Epithelial cell of esophagus (primary cell): ENCODE measurements at regions not wholly inside any gene's neighbourhood (a gene's known extent, or its start where the extent isn't known, plus 50 kb on each side); places are given as distances from the start of the nearest gene placed in this dataset.

Experiments used
- DNase-seq: peaks from one replicate; pipeline ENCODE4 v3.0.0; 2010; ENCODE audit warnings: low read depth
- H3K4me3 ChIP-seq: 2 replicates; pipeline ENCODE4 v1.5.1; 2011; ENCODE audit warnings: mild to moderate bottlenecking, low read length, control low read depth
- TF ChIP-seq, protein P1 (sequence below): IDR thresholded peaks from 2 replicates; pipeline ENCODE4 v1.5.1; 2011; ENCODE audit warnings: low read depth, mild to moderate bottlenecking, low read length, control low read depth, inconsistent platforms; ENCODE audit not compliant: insufficient read depth; ENCODE audit errors: missing control alignments

DNA sequence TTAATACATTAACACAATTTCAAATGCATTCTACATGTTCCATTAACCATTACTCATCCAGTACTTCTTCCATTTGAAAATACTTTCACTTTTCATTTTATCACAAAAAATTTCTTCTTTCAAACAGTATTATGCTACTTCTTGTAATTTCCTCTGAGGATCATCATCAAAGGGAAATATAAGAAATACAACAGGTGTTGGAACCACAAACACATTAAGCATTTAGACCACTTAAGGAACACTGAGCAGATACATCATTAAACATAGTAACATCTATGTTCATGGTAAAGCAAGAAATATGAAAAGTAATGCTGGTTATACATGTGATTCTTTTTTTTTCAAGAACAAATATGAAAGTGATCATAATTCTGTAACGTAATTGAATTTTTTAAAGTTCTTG, 2207.0 kb downstream of the ARAP2 start:
- DNase-seq, result no peak
- no peak overlapping the region for H3K4me3 ChIP-seq
- TF ChIP-seq, protein P1, sequence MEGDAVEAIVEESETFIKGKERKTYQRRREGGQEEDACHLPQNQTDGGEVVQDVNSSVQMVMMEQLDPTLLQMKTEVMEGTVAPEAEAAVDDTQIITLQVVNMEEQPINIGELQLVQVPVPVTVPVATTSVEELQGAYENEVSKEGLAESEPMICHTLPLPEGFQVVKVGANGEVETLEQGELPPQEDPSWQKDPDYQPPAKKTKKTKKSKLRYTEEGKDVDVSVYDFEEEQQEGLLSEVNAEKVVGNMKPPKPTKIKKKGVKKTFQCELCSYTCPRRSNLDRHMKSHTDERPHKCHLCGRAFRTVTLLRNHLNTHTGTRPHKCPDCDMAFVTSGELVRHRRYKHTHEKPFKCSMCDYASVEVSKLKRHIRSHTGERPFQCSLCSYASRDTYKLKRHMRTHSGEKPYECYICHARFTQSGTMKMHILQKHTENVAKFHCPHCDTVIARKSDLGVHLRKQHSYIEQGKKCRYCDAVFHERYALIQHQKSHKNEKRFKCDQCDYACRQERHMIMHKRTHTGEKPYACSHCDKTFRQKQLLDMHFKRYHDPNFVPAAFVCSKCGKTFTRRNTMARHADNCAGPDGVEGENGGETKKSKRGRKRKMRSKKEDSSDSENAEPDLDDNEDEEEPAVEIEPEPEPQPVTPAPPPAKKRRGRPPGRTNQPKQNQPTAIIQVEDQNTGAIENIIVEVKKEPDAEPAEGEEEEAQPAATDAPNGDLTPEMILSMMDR, result no peak

- no peak overlapping the region for H3K4me3 ChIP-seq
- no peak for DNase-seq
- TF ChIP-seq, protein P1, result no peak
Measured at GRCh38 chr4:34039766-34040165, 2204.5 kb downstream of the ARAP2 start.

DNA sequence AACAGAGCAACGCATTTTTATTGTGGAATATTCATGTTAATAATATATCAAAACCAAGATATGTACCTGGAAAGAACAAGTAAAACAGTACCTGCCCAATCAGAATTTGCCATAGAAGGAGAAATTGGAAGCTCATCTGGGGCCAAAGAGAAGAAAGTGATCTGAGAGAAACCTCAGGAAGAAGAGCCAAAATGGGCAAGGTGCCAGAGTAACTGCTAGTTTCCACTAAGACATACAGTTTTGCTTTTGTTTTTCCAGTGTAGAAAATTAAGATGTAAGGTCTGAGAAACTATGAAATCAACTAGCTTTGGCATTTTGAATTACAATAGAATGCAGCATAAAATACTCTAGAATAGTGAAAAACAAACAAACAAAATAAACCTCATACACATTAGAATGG, 2201.2 kb downstream of the ARAP2 start:
- DNase-seq, result no peak
- H3K4me3 ChIP-seq, result no peak overlapping the region
- TF ChIP-seq, protein P1, result no peak

DNA sequence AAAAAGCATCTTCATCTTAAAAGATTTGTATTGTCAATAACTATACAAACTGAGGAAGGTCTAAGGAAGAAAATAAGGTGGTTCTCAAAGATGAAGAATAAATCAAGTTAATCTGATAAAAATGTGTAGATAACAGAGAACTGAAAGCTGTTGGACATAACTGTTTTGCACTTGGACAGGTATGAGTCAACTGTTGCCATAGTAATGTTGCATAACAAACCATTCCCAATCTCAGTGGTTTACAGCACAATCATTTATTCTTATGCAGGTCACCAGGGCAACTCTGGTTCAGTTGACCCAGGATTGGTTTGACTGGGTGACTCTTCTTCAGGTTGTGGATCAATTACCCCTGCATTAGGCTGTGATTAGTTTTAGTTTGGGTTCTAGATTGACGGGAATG, 2197.7 kb downstream of the ARAP2 start:
- H3K4me3 ChIP-seq, result no peak overlapping the region
- peak; percentile 78 for DNase-seq
- TF ChIP-seq, protein P1, result no peak

DNA sequence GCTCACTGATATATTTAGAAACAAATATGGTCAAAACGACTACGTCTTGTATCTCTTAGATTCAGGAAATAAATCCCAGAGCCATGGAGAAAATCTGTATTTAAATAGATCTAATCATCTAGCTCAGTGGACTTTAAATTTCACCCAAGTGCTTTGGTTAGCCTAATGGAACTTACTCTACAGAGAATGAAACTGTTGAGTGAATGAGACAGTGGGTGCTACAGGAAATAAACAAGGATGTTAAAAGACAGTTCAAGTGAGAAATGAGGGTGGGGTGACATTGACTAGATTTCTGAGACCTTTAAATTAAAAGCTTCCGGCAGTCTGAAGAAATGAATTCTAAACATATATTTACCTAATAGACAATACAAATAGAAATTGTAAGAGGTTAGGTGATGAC, 2197.0 kb downstream of the ARAP2 start:
- TF ChIP-seq, protein P1, result no peak
- DNase-seq, result no peak
- no peak overlapping the region for H3K4me3 ChIP-seq

DNA sequence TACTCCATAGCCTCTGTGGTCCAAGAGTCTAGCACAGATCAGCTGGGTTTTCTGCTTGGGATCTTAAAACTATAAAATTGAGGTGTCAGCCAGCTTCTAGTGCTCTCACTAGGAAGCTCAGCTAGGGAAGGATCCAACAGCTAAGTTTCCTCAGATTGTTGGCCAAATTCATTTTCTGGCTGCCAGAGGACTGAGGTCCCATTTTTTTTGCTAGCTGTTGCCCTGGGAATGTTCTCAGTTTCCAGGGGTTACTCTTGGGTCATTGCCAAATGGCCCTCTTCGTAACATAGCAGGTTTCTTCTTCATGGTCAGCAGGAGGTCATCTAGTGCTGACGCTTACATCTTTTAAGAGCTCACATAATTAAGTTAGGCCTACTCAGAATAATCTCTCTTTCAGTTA, 2178.2 kb downstream of the ARAP2 start:
- no peak overlapping the region for H3K4me3 ChIP-seq
- TF ChIP-seq, protein P1, result no peak
- DNase-seq, result no peak

- TF ChIP-seq, protein P1, result no peak
- no peak overlapping the region for H3K4me3 ChIP-seq
- no peak for DNase-seq
Measured at GRCh38 chr4:34091451-34091850, 2152.9 kb downstream of the ARAP2 start.
